Esophagus muscularis mucosa (tissue), 4 donors: ENCODE measurements at regions not wholly inside any gene's neighbourhood (a gene's known extent, or its start where the extent isn't known, plus 50 kb on each side); places are given as distances from the start of the nearest gene placed in this dataset.

Experiments
- CTCF ChIP-seq, 3 experiments: fragments of 200-600 bp in 2 of 3; fragments of 450-650 bp in 1 of 3; sonication (generic) in 2 of 3; IDR thresholded peaks; one replicate each; pipeline ENCODE4 v1.5.1; 2017 to 2019; ENCODE audit warnings: antibody characterized with exemption in 3 of 3, mild to moderate bottlenecking in 2 of 3, moderate library complexity in 1 of 3
- EP300 ChIP-seq: sonication (generic); formaldehyde crosslinking; IDR thresholded peaks from one replicate; pipeline ENCODE4 v1.6.1; 2017; ENCODE audit warnings: antibody characterized with exemption
- POLR2A ChIP-seq: fragments of 450-650 bp; IDR thresholded peaks from one replicate; pipeline ENCODE4 v1.6.1; 2017; ENCODE audit warnings: antibody characterized with exemption, moderate library complexity, mild to moderate bottlenecking, low read depth
- POLR2AphosphoS5 ChIP-seq, 2 donors: sonication (generic); formaldehyde crosslinking; IDR thresholded peaks; one replicate each; pipeline ENCODE4 v1.6.1; 2017; ENCODE audit warnings: antibody characterized with exemption in 2 of 2

GRCh38 chr2:116687371-116687770 is 1127.1 kb upstream of the DDX18 start:
- TF ChIP-seq POLR2AphosphoS5 (IDR thresholded peaks at IDR 0.05) = no peak
- no peak for TF ChIP-seq CTCF (IDR thresholded peaks at IDR 0.05)
- no peak for TF ChIP-seq EP300
- TF ChIP-seq POLR2A = no peak
